Breast epithelium (tissue), 3 donors: ENCODE measurements at regions not wholly inside any gene's neighbourhood (a gene's known extent, or its start where the extent isn't known, plus 50 kb on each side); places are given as distances from the start of the nearest gene placed in this dataset.

Source experiments
- POLR2A ChIP-seq: fragments of 450-650 bp; IDR thresholded peaks from one replicate; pipeline ENCODE4 v1.6.1; 2016; ENCODE audit warnings: antibody characterized with exemption, mild to moderate bottlenecking, moderate library complexity
- POLR2AphosphoS5 ChIP-seq, 3 donors: sonication (generic); formaldehyde crosslinking; IDR thresholded peaks; one replicate each; pipeline ENCODE4 v1.6.1; 2017; ENCODE audit warnings: antibody characterized with exemption in 3 of 3
- TF ChIP-seq, protein P1 (sequence below), 3 donors: fragments of 450-650 bp; IDR thresholded peaks; one replicate each; pipeline ENCODE4 v1.5.1; 2016 to 2017; ENCODE audit warnings: antibody characterized with exemption in 3 of 3, mild to moderate bottlenecking in 3 of 3, moderate library complexity in 3 of 3

GRCh38 chr2:71814885-71815284 is 332.8 kb downstream of the CYP26B1 start:
- TF ChIP-seq, protein P1, sequence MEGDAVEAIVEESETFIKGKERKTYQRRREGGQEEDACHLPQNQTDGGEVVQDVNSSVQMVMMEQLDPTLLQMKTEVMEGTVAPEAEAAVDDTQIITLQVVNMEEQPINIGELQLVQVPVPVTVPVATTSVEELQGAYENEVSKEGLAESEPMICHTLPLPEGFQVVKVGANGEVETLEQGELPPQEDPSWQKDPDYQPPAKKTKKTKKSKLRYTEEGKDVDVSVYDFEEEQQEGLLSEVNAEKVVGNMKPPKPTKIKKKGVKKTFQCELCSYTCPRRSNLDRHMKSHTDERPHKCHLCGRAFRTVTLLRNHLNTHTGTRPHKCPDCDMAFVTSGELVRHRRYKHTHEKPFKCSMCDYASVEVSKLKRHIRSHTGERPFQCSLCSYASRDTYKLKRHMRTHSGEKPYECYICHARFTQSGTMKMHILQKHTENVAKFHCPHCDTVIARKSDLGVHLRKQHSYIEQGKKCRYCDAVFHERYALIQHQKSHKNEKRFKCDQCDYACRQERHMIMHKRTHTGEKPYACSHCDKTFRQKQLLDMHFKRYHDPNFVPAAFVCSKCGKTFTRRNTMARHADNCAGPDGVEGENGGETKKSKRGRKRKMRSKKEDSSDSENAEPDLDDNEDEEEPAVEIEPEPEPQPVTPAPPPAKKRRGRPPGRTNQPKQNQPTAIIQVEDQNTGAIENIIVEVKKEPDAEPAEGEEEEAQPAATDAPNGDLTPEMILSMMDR (IDR thresholded peaks at IDR 0.05): no peak
- no peak for TF ChIP-seq POLR2A
- TF ChIP-seq POLR2AphosphoS5 (IDR thresholded peaks at IDR 0.05): no peak
